ENCODE measurements at regions not wholly inside any gene's neighbourhood (a gene's known extent, or its start where the extent isn't known, plus 50 kb on each side); places are given as distances from the start of the nearest gene placed in this dataset.
A peak's percentile ranks its signal among the peaks of the same experiment; 100 is the strongest.

DNA sequence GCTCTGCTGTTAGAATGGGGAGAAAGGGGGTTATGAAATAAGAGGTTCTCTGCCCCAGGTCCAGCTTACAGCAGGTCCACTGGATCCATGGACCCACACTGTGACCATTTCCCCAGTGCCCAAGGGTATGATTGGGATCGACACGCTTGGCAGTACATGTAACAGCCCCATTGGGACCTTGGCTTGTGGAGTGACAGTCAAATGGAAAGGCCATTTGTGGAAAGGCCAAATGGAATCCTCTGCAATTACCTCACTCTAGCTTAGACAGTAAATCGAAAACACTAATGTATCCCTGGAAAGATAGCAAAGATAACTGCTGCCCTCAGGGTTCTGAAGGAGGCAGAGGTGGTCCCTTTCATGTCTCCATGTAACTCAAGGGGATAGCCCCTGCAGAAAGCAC lies 109.1 kb downstream of the MINAR1 start:
- Histone ChIP-seq H3K27me3 (no peaks in the 10 kb centered on the region), H3K9me3 (no peaks in the 10 kb centered on the region), H3K36me3 (no peaks in the 10 kb centered on the region), H3K4me3 (no peak overlapping the region), H3K4me1 (no peaks in the 10 kb centered on the region), H3K27ac (replicated peaks in 1 of 4) (no peak overlapping the region)
- DNase-seq (ENCODE audit: extremely low spot score): peak; percentile 74
- intact Hi-C loops (cut with DNase I): no loop called here
- TF ChIP-seq CTCF (IDR thresholded peaks at IDR 0.05): no peak
- no peak for TF ChIP-seq POLR2A (IDR thresholded peaks at IDR 0.05; ENCODE audit: low read depth)
- TF ChIP-seq EP300 (IDR thresholded peaks at IDR 0.05): no peak
- TF ChIP-seq POLR2AphosphoS5 (IDR thresholded peaks at IDR 0.05): no peak
- WGBS: 83% methylated on average over 3 of the region's 3 CpGs

- H3K9me3 ChIP-seq: no peaks in the 10 kb centered on the region
- H3K4me1 ChIP-seq: no peaks in the 10 kb centered on the region
- no peak overlapping the region for H3K4me3 ChIP-seq
- DNase-seq (ENCODE audit: extremely low spot score): no peak
- H3K27ac ChIP-seq (replicated peaks in 1 of 4): no peak overlapping the region
- intact Hi-C loops (cut with DNase I): no loop called here
- TF ChIP-seq EP300 (IDR thresholded peaks at IDR 0.05): no peak
- H3K27me3 ChIP-seq: no peaks in the 10 kb centered on the region
- no peaks in the 10 kb centered on the region for H3K36me3 ChIP-seq
These were observed 111.0 kb downstream of the MINAR1 start for GRCh38 chr15:79543097-79543496.

GRCh38 chr15:79549196-79549595 lies 117.1 kb downstream of the MINAR1 start:
- H3K27ac ChIP-seq (replicated peaks in 1 of 4): no peak overlapping the region
- intact Hi-C loops (cut with DNase I): no loop called here
- peaks cover 0 to 12% (median 0%) of the 10 kb centered on the region in 4 donors for H3K27me3 ChIP-seq
- no peak for DNase-seq (ENCODE audit: extremely low spot score)
- H3K36me3 ChIP-seq: no peaks in the 10 kb centered on the region
- H3K4me1 ChIP-seq: no peaks in the 10 kb centered on the region
- 65% methylated on average over 2 of the region's 2 CpGs for WGBS
- no peak for TF ChIP-seq POLR2A (IDR thresholded peaks at IDR 0.05; ENCODE audit: low read depth)
- TF ChIP-seq CTCF (IDR thresholded peaks at IDR 0.05): no peak
- no peak for TF ChIP-seq EP300 (IDR thresholded peaks at IDR 0.05)
- TF ChIP-seq POLR2AphosphoS5 (IDR thresholded peaks at IDR 0.05): no peak
- H3K4me3 ChIP-seq: no peak overlapping the region
- H3K9me3 ChIP-seq: no peaks in the 10 kb centered on the region

DNA sequence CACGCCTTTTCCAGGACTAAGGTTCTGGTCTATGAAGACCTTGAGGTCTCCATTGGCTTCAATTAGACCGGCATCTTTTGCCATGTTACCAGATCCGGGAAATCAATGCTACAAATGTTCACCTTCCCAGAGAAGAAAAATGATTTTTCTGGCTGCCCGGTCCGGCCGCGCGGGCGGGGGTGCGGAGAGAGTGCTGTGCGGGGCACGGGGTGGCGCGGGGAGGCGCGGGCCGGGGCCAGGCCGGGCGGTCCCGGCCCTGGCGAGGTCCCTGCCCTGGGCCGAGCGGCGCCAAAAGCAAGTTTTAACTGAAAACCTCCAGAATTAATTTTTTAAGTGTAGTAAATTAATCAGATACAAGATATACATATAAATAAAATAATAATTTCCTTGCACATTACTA lies 128.2 kb downstream of the MINAR1 start:
- Histone ChIP-seq H3K4me1 (no peaks in the 10 kb centered on the region), H3K4me3 (no peak overlapping the region), H3K27ac (replicated peaks in 1 of 4) (no peak overlapping the region), H3K36me3 (no peaks in the 10 kb centered on the region), H3K27me3 (peaks cover 0 to 10% (median 0%) of the 10 kb centered on the region in 4 donors), H3K9me3 (no peaks in the 10 kb centered on the region)
- 93% methylated on average over 22 of the region's 24 CpGs for WGBS
- DNase-seq (ENCODE audit: extremely low spot score): no peak
- TF ChIP-seq POLR2AphosphoS5 (IDR thresholded peaks at IDR 0.05): no peak
- TF ChIP-seq EP300 (IDR thresholded peaks at IDR 0.05): no peak
- TF ChIP-seq CTCF (IDR thresholded peaks at IDR 0.05): no peak
- TF ChIP-seq POLR2A (IDR thresholded peaks at IDR 0.05; ENCODE audit: low read depth): no peak
- intact Hi-C loops (cut with DNase I): no loop called here

GRCh38 chr15:79561982-79562381 lies 129.8 kb downstream of the MINAR1 start:
- H3K4me1 ChIP-seq: no peaks in the 10 kb centered on the region
- intact Hi-C loops (cut with DNase I): no loop called here
- DNase-seq (ENCODE audit: extremely low spot score): no peak
- no peaks in the 10 kb centered on the region for H3K36me3 ChIP-seq
- H3K9me3 ChIP-seq: no peaks in the 10 kb centered on the region
- WGBS: 68% methylated on average over 4 of the region's 4 CpGs
- no peak overlapping the region for H3K4me3 ChIP-seq
- TF ChIP-seq POLR2AphosphoS5 (IDR thresholded peaks at IDR 0.05): no peak
- no peak for TF ChIP-seq EP300 (IDR thresholded peaks at IDR 0.05)
- no peak for TF ChIP-seq POLR2A (IDR thresholded peaks at IDR 0.05; ENCODE audit: low read depth)
- no peak for TF ChIP-seq CTCF (IDR thresholded peaks at IDR 0.05)
- H3K27ac ChIP-seq (replicated peaks in 1 of 4): no peak overlapping the region
- H3K27me3 ChIP-seq: peaks cover 0 to 10% (median 0%) of the 10 kb centered on the region in 4 donors
